GM23338 (cell line): ENCODE measurements at regions not wholly inside any gene's neighbourhood (a gene's known extent, or its start where the extent isn't known, plus 50 kb on each side); places are given as distances from the start of the nearest gene placed in this dataset.

Experiments used
- ATAC-seq: fragments of 200-7000 bp; cut with Tn5 transposase; 3 replicates; pipeline ENCODE4 v1.9.1; 2020
- DNase-seq: peaks from one replicate; pipeline ENCODE4 v3.0.0-alpha.2; 2015; ENCODE audit warnings: low spot score
- H2AFZ ChIP-seq: fragments of 200-600 bp; sonication (generic); 2 replicates; pipeline ENCODE4 v1.8.0; 2016; ENCODE audit warnings: antibody characterized with exemption, mild to moderate bottlenecking, moderate library complexity
- H3F3A ChIP-seq: fragments of 200-600 bp; sonication (generic); replicated peaks from 2 replicates; pipeline ENCODE4 v1.8.0; 2017; ENCODE audit warnings: antibody characterized with exemption, mixed run types, low read depth
- H3K27ac ChIP-seq: fragments of 200-600 bp; sonication (generic); 2 replicates; pipeline ENCODE4 v1.6.1; 2016; ENCODE audit warnings: low read depth
- H3K27me3 ChIP-seq: fragments of 200-600 bp; sonication (generic); 2 replicates; pipeline ENCODE4 v1.8.0; 2016; ENCODE audit warnings: mild to moderate bottlenecking, mixed run types, moderate library complexity; ENCODE audit not compliant: insufficient read depth
- H3K36me3 ChIP-seq: fragments of 200-600 bp; sonication (generic); 2 replicates; pipeline ENCODE4 v1.8.0; 2016; ENCODE audit warnings: mild to moderate bottlenecking; ENCODE audit not compliant: insufficient read depth
- H3K4me1 ChIP-seq: fragments of 200-600 bp; sonication (generic); 2 replicates; pipeline ENCODE4 v1.8.0; 2016; ENCODE audit warnings: mild to moderate bottlenecking, moderate library complexity; ENCODE audit not compliant: insufficient read depth
- H3K4me2 ChIP-seq: fragments of 200-600 bp; sonication (generic); 2 replicates; pipeline ENCODE4 v1.7.1; 2017; ENCODE audit warnings: mixed run types
- H3K4me3 ChIP-seq: fragments of 200-600 bp; sonication (generic); 2 replicates; pipeline ENCODE4 v1.6.1; 2016; ENCODE audit warnings: mixed run types
- H3K79me2 ChIP-seq: fragments of 200-600 bp; sonication (generic); replicated peaks from 2 replicates; pipeline ENCODE4 v1.8.0; 2017; ENCODE audit warnings: mild to moderate bottlenecking; ENCODE audit not compliant: insufficient read depth
- H3K9me2 ChIP-seq: fragments of 200-600 bp; sonication (generic); 2 replicates; pipeline ENCODE4 v1.8.0; 2017; ENCODE audit not compliant: insufficient read depth
- H4K20me1 ChIP-seq: fragments of 200-600 bp; sonication (generic); replicated peaks from 2 replicates; pipeline ENCODE4 v1.8.0; 2017; ENCODE audit warnings: mild to moderate bottlenecking; ENCODE audit not compliant: insufficient read depth
- H3K27ac Mint-ChIP-seq: 2 replicates; pipeline ENCODE4 v1.8.0; 2020; ENCODE audit warnings: inconsistent platforms, mild to moderate bottlenecking, moderate library complexity, mixed read lengths
- H3K27me3 Mint-ChIP-seq: 3 replicates; pipeline ENCODE4 v1.8.0; 2022; ENCODE audit warnings: low read depth, mild to moderate bottlenecking, moderate library complexity, mixed read lengths, inconsistent platforms; ENCODE audit not compliant: insufficient read depth, poor library complexity
- H3K36me3 Mint-ChIP-seq: 3 replicates; pipeline ENCODE4 v1.8.0; 2021; ENCODE audit warnings: low read depth, mild to moderate bottlenecking, inconsistent platforms, moderate library complexity, mixed read lengths
- H3K4me1 Mint-ChIP-seq: 3 replicates; pipeline ENCODE4 v1.8.0; 2020; ENCODE audit warnings: mild to moderate bottlenecking, inconsistent platforms, mixed read lengths
- H3K4me3 Mint-ChIP-seq: 3 replicates; pipeline ENCODE4 v1.8.0; 2021; ENCODE audit warnings: moderate library complexity, mild to moderate bottlenecking, inconsistent platforms, mixed read lengths
- H3K9me3 Mint-ChIP-seq: 3 replicates; pipeline ENCODE4 v1.8.0; 2020; ENCODE audit warnings: moderate library complexity, mild to moderate bottlenecking, inconsistent platforms, mixed read lengths
- EZH2 ChIP-seq: fragments of 200-600 bp; sonication (generic); IDR thresholded peaks from one replicate; pipeline ENCODE4 v1.8.0; 2017; ENCODE audit warnings: antibody characterized with exemption, mild to moderate bottlenecking, low read depth; ENCODE audit not compliant: unreplicated experiment
- JUNB ChIP-seq: IDR thresholded peaks from one replicate; pipeline ENCODE4 v1.6.1; 2016; ENCODE audit warnings: antibody characterized with exemption; ENCODE audit not compliant: unreplicated experiment
- POLR2AphosphoS5 ChIP-seq: IDR thresholded peaks from 2 replicates; pipeline ENCODE4 v1.6.1; 2016; ENCODE audit warnings: antibody characterized with exemption, low read depth
- STAT1 ChIP-seq: IDR thresholded peaks from one replicate; pipeline ENCODE4 v1.6.1; 2016; ENCODE audit warnings: antibody characterized with exemption; ENCODE audit not compliant: unreplicated experiment
- ZNF331 ChIP-seq: fragments of 250-450 bp; sonication (Bioruptor Pico); IDR thresholded peaks from 2 replicates; pipeline ENCODE4 v1.5.0; 2020; ENCODE audit warnings: low read depth, mild to moderate bottlenecking, moderate library complexity
- TF ChIP-seq, protein P1 (sequence below): IDR thresholded peaks from one replicate; pipeline ENCODE4 v1.6.1; 2018; ENCODE audit warnings: antibody characterized with exemption; ENCODE audit not compliant: unreplicated experiment
- TF ChIP-seq, protein P2 (sequence below): IDR thresholded peaks from 2 replicates; pipeline ENCODE4 v1.6.1; 2016; ENCODE audit warnings: antibody characterized with exemption
- TF ChIP-seq, protein P3 (sequence below), 2 experiments: fragments of 200-600 bp in 1 of 2; sonication (generic) in 1 of 2; conservative IDR thresholded peaks; 2 replicates each; pipeline versions ENCODE4 v1.5.1 to v1.6.1; 2016 to 2017; ENCODE audit warnings: antibody characterized with exemption in 2 of 2, low read depth in 2 of 2, mild to moderate bottlenecking in 2 of 2, moderate library complexity in 1 of 2
- TF ChIP-seq, protein P4 (sequence below): fragments of 250-450 bp; sonication (Bioruptor Pico); IDR thresholded peaks from 2 replicates; pipeline ENCODE4 v1.5.0; 2020; ENCODE audit warnings: mild to moderate bottlenecking, moderate library complexity

DNA sequence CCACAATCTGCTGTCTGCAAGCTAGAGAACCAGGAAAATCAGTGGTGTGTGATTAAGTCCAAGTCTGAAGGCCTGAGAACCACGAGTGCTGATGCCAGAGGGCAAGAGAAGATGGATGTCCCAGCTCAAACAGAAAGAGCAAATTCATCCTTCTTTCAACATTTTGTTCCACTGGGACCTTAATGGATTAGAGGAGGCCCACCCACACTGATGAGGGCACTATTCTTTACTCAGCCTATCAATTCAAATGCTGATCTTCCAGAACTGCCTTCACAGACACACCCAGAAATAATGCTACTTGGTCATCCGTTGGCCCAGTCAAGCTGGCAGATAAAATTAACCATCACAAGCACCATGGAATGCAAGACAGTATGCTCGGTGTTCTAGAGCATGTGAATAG lies 226.6 kb upstream of the SASH1 start:
- Histone ChIP-seq H3K4me1 (0 out of 2 replicates have a peak, but pooled peaks cover 4% of the 10 kb centered on the region), H3K27me3 (no peaks in the 10 kb centered on the region), H3K79me2 (no peaks in the 10 kb centered on the region), H4K20me1 (no peaks in the 10 kb centered on the region), H3K4me2 (no peak overlapping the region), H3K4me3 (no peak overlapping the region), H2AFZ (no peak overlapping the region), H3K36me3 (no peaks in the 10 kb centered on the region), H3K27ac (no peak overlapping the region), H3K9me2 (no peaks in the 10 kb centered on the region), H3F3A (no peaks in the 10 kb centered on the region)
- no peak for DNase-seq
- ATAC-seq: no peak
- no peaks in the 10 kb centered on the region for H3K9me3 Mint-ChIP-seq
- H3K4me3 Mint-ChIP-seq: no peak overlapping the region
- no peaks in the 10 kb centered on the region for H3K36me3 Mint-ChIP-seq
- H3K4me1 Mint-ChIP-seq: no peaks in the 10 kb centered on the region; the same call in 2 of the 3 replicates
- H3K27ac Mint-ChIP-seq: no peak overlapping the region
- H3K27me3 Mint-ChIP-seq: no peaks in the 10 kb centered on the region
- TF ChIP-seq EZH2 (no peak), JUNB (no peak), STAT1 (no peak), POLR2AphosphoS5 (no peak), ZNF331 (no peak)
- TF ChIP-seq, protein P1, sequence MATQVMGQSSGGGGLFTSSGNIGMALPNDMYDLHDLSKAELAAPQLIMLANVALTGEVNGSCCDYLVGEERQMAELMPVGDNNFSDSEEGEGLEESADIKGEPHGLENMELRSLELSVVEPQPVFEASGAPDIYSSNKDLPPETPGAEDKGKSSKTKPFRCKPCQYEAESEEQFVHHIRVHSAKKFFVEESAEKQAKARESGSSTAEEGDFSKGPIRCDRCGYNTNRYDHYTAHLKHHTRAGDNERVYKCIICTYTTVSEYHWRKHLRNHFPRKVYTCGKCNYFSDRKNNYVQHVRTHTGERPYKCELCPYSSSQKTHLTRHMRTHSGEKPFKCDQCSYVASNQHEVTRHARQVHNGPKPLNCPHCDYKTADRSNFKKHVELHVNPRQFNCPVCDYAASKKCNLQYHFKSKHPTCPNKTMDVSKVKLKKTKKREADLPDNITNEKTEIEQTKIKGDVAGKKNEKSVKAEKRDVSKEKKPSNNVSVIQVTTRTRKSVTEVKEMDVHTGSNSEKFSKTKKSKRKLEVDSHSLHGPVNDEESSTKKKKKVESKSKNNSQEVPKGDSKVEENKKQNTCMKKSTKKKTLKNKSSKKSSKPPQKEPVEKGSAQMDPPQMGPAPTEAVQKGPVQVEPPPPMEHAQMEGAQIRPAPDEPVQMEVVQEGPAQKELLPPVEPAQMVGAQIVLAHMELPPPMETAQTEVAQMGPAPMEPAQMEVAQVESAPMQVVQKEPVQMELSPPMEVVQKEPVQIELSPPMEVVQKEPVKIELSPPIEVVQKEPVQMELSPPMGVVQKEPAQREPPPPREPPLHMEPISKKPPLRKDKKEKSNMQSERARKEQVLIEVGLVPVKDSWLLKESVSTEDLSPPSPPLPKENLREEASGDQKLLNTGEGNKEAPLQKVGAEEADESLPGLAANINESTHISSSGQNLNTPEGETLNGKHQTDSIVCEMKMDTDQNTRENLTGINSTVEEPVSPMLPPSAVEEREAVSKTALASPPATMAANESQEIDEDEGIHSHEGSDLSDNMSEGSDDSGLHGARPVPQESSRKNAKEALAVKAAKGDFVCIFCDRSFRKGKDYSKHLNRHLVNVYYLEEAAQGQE: no peak
- TF ChIP-seq, protein P2, sequence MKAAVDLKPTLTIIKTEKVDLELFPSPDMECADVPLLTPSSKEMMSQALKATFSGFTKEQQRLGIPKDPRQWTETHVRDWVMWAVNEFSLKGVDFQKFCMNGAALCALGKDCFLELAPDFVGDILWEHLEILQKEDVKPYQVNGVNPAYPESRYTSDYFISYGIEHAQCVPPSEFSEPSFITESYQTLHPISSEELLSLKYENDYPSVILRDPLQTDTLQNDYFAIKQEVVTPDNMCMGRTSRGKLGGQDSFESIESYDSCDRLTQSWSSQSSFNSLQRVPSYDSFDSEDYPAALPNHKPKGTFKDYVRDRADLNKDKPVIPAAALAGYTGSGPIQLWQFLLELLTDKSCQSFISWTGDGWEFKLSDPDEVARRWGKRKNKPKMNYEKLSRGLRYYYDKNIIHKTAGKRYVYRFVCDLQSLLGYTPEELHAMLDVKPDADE: no peak
- TF ChIP-seq, protein P3, sequence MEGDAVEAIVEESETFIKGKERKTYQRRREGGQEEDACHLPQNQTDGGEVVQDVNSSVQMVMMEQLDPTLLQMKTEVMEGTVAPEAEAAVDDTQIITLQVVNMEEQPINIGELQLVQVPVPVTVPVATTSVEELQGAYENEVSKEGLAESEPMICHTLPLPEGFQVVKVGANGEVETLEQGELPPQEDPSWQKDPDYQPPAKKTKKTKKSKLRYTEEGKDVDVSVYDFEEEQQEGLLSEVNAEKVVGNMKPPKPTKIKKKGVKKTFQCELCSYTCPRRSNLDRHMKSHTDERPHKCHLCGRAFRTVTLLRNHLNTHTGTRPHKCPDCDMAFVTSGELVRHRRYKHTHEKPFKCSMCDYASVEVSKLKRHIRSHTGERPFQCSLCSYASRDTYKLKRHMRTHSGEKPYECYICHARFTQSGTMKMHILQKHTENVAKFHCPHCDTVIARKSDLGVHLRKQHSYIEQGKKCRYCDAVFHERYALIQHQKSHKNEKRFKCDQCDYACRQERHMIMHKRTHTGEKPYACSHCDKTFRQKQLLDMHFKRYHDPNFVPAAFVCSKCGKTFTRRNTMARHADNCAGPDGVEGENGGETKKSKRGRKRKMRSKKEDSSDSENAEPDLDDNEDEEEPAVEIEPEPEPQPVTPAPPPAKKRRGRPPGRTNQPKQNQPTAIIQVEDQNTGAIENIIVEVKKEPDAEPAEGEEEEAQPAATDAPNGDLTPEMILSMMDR (conservative IDR thresholded peaks at IDR 0.05; ENCODE audit: low read depth in 2 of 2): no peak
- TF ChIP-seq, protein P4, sequence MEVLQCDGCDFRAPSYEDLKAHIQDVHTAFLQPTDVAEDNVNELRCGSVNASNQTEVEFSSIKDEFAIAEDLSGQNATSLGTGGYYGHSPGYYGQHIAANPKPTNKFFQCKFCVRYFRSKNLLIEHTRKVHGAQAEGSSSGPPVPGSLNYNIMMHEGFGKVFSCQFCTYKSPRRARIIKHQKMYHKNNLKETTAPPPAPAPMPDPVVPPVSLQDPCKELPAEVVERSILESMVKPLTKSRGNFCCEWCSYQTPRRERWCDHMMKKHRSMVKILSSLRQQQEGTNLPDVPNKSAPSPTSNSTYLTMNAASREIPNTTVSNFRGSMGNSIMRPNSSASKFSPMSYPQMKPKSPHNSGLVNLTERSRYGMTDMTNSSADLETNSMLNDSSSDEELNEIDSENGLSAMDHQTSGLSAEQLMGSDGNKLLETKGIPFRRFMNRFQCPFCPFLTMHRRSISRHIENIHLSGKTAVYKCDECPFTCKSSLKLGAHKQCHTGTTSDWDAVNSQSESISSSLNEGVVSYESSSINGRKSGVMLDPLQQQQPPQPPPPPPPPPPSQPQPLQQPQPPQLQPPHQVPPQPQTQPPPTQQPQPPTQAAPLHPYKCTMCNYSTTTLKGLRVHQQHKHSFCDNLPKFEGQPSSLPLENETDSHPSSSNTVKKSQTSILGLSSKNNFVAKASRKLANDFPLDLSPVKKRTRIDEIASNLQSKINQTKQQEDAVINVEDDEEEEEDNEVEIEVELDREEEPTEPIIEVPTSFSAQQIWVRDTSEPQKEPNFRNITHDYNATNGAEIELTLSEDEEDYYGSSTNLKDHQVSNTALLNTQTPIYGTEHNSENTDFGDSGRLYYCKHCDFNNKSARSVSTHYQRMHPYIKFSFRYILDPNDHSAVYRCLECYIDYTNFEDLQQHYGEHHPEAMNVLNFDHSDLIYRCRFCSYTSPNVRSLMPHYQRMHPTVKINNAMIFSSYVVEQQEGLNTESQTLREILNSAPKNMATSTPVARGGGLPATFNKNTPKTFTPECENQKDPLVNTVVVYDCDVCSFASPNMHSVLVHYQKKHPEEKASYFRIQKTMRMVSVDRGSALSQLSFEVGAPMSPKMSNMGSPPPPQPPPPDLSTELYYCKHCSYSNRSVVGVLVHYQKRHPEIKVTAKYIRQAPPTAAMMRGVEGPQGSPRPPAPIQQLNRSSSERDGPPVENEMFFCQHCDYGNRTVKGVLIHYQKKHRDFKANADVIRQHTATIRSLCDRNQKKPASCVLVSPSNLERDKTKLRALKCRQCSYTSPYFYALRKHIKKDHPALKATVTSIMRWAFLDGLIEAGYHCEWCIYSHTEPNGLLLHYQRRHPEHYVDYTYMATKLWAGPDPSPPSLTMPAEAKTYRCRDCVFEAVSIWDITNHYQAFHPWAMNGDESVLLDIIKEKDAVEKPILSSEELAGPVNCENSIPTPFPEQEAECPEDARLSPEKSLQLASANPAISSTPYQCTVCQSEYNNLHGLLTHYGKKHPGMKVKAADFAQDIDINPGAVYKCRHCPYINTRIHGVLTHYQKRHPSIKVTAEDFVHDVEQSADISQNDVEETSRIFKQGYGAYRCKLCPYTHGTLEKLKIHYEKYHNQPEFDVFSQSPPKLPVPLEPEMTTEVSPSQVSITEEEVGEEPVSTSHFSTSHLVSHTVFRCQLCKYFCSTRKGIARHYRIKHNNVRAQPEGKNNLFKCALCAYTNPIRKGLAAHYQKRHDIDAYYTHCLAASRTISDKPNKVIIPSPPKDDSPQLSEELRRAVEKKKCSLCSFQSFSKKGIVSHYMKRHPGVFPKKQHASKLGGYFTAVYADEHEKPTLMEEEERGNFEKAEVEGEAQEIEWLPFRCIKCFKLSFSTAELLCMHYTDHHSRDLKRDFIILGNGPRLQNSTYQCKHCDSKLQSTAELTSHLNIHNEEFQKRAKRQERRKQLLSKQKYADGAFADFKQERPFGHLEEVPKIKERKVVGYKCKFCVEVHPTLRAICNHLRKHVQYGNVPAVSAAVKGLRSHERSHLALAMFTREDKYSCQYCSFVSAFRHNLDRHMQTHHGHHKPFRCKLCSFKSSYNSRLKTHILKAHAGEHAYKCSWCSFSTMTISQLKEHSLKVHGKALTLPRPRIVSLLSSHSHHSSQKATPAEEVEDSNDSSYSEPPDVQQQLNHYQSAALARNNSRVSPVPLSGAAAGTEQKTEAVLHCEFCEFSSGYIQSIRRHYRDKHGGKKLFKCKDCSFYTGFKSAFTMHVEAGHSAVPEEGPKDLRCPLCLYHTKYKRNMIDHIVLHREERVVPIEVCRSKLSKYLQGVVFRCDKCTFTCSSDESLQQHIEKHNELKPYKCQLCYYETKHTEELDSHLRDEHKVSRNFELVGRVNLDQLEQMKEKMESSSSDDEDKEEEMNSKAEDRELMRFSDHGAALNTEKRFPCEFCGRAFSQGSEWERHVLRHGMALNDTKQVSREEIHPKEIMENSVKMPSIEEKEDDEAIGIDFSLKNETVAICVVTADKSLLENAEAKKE: no peak
